ENCODE measurements at regions not wholly inside any gene's neighbourhood (a gene's known extent, or its start where the extent isn't known, plus 50 kb on each side); places are given as distances from the start of the nearest gene placed in this dataset.

DNA sequence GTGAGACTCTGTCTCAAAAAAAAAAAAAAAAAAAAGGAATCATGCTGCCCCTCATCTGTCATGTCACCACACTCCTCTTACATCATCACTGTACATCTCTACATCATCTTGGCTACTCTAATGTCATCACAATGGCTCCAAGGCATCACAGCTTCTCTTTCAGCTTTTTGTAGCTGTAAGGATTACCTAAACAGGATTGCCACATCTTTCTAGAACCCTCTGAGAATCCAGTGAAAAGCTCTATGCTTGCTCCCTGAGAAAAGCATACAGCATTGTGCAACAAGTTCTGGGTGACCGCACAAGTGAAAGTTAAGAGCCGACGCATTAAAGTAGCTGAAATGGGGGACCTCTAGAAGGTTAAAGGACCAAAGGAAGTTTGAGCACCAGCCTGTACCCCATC is 272.5 kb downstream of the C12orf50 start:
- Histone ChIP-seq H3K4me1 (ENCODE audit: low read depth) (peaks cover 4% of the 10 kb centered on the region), H3K36me3 (no peaks in the 10 kb centered on the region), H3K9me3 (ENCODE audit: low read depth) (no peaks in the 10 kb centered on the region), H3K27me3 (no peaks in the 10 kb centered on the region), H3K27ac (no peak overlapping the region), H3K4me3 (no peak overlapping the region)
- TF ChIP-seq, protein P1, sequence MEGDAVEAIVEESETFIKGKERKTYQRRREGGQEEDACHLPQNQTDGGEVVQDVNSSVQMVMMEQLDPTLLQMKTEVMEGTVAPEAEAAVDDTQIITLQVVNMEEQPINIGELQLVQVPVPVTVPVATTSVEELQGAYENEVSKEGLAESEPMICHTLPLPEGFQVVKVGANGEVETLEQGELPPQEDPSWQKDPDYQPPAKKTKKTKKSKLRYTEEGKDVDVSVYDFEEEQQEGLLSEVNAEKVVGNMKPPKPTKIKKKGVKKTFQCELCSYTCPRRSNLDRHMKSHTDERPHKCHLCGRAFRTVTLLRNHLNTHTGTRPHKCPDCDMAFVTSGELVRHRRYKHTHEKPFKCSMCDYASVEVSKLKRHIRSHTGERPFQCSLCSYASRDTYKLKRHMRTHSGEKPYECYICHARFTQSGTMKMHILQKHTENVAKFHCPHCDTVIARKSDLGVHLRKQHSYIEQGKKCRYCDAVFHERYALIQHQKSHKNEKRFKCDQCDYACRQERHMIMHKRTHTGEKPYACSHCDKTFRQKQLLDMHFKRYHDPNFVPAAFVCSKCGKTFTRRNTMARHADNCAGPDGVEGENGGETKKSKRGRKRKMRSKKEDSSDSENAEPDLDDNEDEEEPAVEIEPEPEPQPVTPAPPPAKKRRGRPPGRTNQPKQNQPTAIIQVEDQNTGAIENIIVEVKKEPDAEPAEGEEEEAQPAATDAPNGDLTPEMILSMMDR (IDR thresholded peaks at IDR 0.05; ENCODE audit: low read depth, low read length): no peak
- DNase-seq (ENCODE audit: low read depth in 1 of 2, low spot score in 1 of 2): peak in 1 of 2 donors; percentile 29

DNA sequence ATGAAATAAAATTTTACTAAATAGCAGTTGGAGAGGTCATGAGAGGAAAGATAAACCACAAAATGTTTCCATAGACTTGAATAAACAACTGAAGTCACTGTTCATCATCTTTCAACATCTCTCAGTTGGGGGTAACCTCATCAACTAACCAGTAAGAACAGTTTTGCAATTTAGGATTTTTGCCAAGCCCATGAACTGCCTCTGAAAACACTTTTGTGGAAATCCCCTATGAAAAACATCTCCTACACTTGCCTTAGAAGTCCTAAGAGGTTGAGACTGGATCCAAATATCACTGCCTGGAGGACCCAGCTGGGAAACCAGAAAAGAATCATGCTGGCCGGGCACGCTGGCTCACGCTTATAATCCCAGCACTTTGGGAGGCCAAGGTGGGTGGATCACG is 273.1 kb downstream of the C12orf50 start:
- H3K4me1 ChIP-seq (ENCODE audit: low read depth): peaks cover 4% of the 10 kb centered on the region
- H3K27ac ChIP-seq: no peak overlapping the region
- TF ChIP-seq, protein P1 (IDR thresholded peaks at IDR 0.05; ENCODE audit: low read depth, low read length): no peak
- no peak overlapping the region for H3K4me3 ChIP-seq
- no peaks in the 10 kb centered on the region for H3K9me3 ChIP-seq (ENCODE audit: low read depth)
- DNase-seq (ENCODE audit: low read depth in 1 of 2, low spot score in 1 of 2): peak in 1 of 2 donors; percentile 98
- no peaks in the 10 kb centered on the region for H3K36me3 ChIP-seq
- no peaks in the 10 kb centered on the region for H3K27me3 ChIP-seq

DNA sequence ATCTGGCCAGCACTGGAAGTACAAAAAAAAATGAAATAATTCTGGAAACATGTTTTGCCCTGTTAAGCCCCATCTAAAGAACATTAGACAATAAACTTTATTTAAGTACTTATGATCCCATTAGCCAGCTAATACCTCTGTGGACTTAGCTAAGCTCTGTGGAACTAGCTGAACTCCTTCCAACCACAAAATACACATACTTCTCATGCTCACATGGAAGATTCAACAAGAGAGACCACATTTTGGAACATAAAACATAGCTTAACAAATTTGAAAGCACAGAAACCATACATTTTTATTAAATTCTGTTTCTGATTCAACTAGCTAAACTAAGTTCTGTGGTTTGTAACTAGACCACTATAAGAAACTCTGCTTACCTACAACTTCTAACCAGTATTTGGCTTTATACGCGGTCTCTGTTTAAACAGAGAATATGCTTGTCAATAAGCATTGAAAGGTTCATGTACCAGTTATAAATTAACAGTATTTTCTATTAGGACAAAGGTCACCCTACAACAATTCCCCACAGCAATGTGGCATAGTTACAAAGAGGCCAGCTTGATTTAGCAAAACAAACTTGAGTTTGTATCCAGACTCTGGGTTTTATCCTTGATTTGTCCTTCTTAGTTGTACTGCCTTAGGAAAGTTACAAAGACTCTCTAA is 300.1 kb downstream of the C12orf50 start:
- no peaks in the 10 kb centered on the region for H3K4me1 ChIP-seq (ENCODE audit: low read depth)
- H3K27me3 ChIP-seq: no peaks in the 10 kb centered on the region
- no peaks in the 10 kb centered on the region for H3K9me3 ChIP-seq (ENCODE audit: low read depth)
- no peak overlapping the region for H3K4me3 ChIP-seq
- TF ChIP-seq, protein P1 (IDR thresholded peaks at IDR 0.05; ENCODE audit: low read depth, low read length): no peak
- no peak overlapping the region for H3K27ac ChIP-seq
- no peaks in the 10 kb centered on the region for H3K36me3 ChIP-seq
- DNase-seq (ENCODE audit: low read depth in 1 of 2, low spot score in 1 of 2): no peak

DNA sequence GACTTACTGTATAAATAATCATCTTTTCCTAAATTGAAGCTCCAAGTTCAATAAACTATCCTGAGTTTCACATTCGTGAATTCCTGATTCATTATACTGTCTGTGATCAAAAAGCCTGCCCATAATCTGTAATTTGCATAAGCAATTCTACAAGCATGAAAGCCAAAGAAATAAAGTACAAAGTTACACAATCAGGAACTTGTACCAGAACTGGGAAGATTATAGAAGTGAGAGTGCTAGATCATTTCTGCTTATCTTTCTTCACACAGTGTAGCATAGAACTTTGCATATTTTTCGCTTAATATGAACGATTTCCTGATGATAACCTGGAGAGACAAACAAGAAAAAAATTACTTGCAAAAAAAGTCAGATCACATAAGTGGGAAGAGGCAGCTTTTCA is 308.2 kb downstream of the C12orf50 start:
- no peak overlapping the region for H3K4me3 ChIP-seq
- H3K27ac ChIP-seq: no peak overlapping the region
- no peaks in the 10 kb centered on the region for H3K9me3 ChIP-seq (ENCODE audit: low read depth)
- DNase-seq (ENCODE audit: low read depth in 1 of 2, low spot score in 1 of 2): peak in 1 of 2 donors; percentile 18
- TF ChIP-seq, protein P1 (IDR thresholded peaks at IDR 0.05; ENCODE audit: low read depth, low read length): no peak
- no peaks in the 10 kb centered on the region for H3K27me3 ChIP-seq
- no peaks in the 10 kb centered on the region for H3K4me1 ChIP-seq (ENCODE audit: low read depth)
- H3K36me3 ChIP-seq: no peaks in the 10 kb centered on the region

DNA sequence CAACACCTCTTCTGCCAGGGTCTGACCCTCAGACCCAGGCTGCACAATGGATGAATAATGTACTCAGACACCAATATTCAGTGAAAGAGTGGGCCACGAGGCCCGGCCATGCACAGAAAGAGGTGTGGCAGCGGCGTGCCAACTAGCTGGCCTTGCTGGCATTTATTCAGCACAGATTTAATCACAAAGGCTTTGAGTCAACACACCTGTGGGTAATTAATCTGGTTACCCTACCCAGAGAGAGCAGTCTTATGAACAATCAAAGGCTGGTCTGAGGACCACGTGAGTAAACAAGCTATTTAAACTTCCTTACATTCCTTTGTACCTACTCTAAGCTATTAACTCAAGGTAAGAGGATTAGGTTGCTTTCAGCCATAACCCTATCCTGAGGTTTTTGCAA is 324.8 kb downstream of the C12orf50 start:
- H3K4me3 ChIP-seq: no peak overlapping the region
- TF ChIP-seq, protein P1 (IDR thresholded peaks at IDR 0.05; ENCODE audit: low read depth, low read length): no peak

More for the DNA sequence above, 324.8 kb downstream of the C12orf50 start:
- H3K27me3 ChIP-seq: no peaks in the 10 kb centered on the region
- H3K9me3 ChIP-seq (ENCODE audit: low read depth): no peaks in the 10 kb centered on the region
- no peak for DNase-seq (ENCODE audit: low read depth in 1 of 2, low spot score in 1 of 2)
- H3K36me3 ChIP-seq: no peaks in the 10 kb centered on the region
- no peaks in the 10 kb centered on the region for H3K4me1 ChIP-seq (ENCODE audit: low read depth)
- H3K27ac ChIP-seq: no peak overlapping the region
